ENCODE measurements at regions not wholly inside any gene's neighbourhood (a gene's known extent, or its start where the extent isn't known, plus 50 kb on each side); places are given as distances from the start of the nearest gene placed in this dataset.
"Not testable (repeated sequence)": the region's sequence is repeated elsewhere in the genome, so short reads cannot be mapped to it uniquely, and the experiment has no call there.

GRCh38 chr4:130056286-130056685, 960.3 kb downstream of the C4orf33 start:
- DNase-seq (ENCODE audit: low read depth), result no peak

GRCh38 chr4:130064471-130064870, 968.5 kb downstream of the C4orf33 start:
- no peak for DNase-seq (ENCODE audit: low read depth)

- DNase-seq (ENCODE audit: low read depth), result no peak
Observed at GRCh38 chr4:130067419-130067818, 971.5 kb downstream of the C4orf33 start.

- DNase-seq (ENCODE audit: low read depth), result no peak
Observed at GRCh38 chr4:130068072-130068471, 972.1 kb downstream of the C4orf33 start.

GRCh38 chr4:130071746-130072145, 975.8 kb downstream of the C4orf33 start:
- DNase-seq (ENCODE audit: low read depth), result no peak

GRCh38 chr4:130073145-130073790, 977.3 kb downstream of the C4orf33 start:
- no peak for DNase-seq (ENCODE audit: low read depth)

- DNase-seq (ENCODE audit: low read depth), result no peak
Observed at GRCh38 chr4:130074096-130074495, 978.1 kb downstream of the C4orf33 start.

- DNase-seq (ENCODE audit: low read depth), result no peak
Observed at GRCh38 chr4:130077275-130077674, 981.3 kb downstream of the C4orf33 start.

GRCh38 chr4:130079027-130079426, 983.1 kb downstream of the C4orf33 start:
- not testable (repeated sequence) for DNase-seq (ENCODE audit: low read depth)

GRCh38 chr4:130080872-130081451, 985.0 kb downstream of the C4orf33 start:
- no peak for DNase-seq (ENCODE audit: low read depth)

GRCh38 chr4:130090427-130090826, 994.5 kb downstream of the C4orf33 start:
- DNase-seq (ENCODE audit: low read depth), result no peak

- DNase-seq (ENCODE audit: low read depth), result no peak
Observed at GRCh38 chr4:130092187-130093015, 996.4 kb downstream of the C4orf33 start.

GRCh38 chr4:130099105-130099504, 1003.2 kb downstream of the C4orf33 start:
- DNase-seq (ENCODE audit: low read depth), result no peak

GRCh38 chr4:130110189-130110588, 1014.2 kb downstream of the C4orf33 start:
- DNase-seq (ENCODE audit: low read depth), result no peak

GRCh38 chr4:130110770-130111169, 1014.8 kb downstream of the C4orf33 start:
- DNase-seq (ENCODE audit: low read depth), result no peak

- DNase-seq (ENCODE audit: low read depth), result no peak
Observed at GRCh38 chr4:130124066-130124465, 1028.1 kb downstream of the C4orf33 start.

- DNase-seq (ENCODE audit: low read depth), result no peak
Observed at GRCh38 chr4:130125467-130125866, 1029.5 kb downstream of the C4orf33 start.

- DNase-seq (ENCODE audit: low read depth), result no peak
Observed at GRCh38 chr4:130127297-130127696, 1031.3 kb downstream of the C4orf33 start.

GRCh38 chr4:130131536-130131935, 1035.6 kb downstream of the C4orf33 start:
- DNase-seq (ENCODE audit: low read depth), result no peak

- no peak for DNase-seq (ENCODE audit: low read depth)
Observed at GRCh38 chr4:130141651-130142050, 1045.7 kb downstream of the C4orf33 start.

GRCh38 chr4:130143656-130144055, 1047.7 kb downstream of the C4orf33 start:
- DNase-seq (ENCODE audit: low read depth), result no peak

GRCh38 chr4:130146773-130147172, 1050.8 kb downstream of the C4orf33 start:
- DNase-seq (ENCODE audit: low read depth), result no peak

- DNase-seq (ENCODE audit: low read depth), result no peak
Observed at GRCh38 chr4:130147641-130148040, 1051.7 kb downstream of the C4orf33 start.
